GM23248 (cell line): ENCODE measurements at regions not wholly inside any gene's neighbourhood (a gene's known extent, or its start where the extent isn't known, plus 50 kb on each side); places are given as distances from the start of the nearest gene placed in this dataset.

ENCODE experiments used
- EZH2 ChIP-seq: fragments of 200-600 bp; sonication (generic); IDR thresholded peaks from 2 replicates; pipeline ENCODE4 v1.6.1; 2018; ENCODE audit warnings: antibody characterized with exemption, mild to moderate bottlenecking; ENCODE audit not compliant: insufficient read depth, poor library complexity, severe bottlenecking
- EZH2phosphoT487 ChIP-seq: fragments of 200-600 bp; sonication (generic); IDR thresholded peaks from 2 replicates; pipeline ENCODE4 v1.6.1; 2018; ENCODE audit warnings: antibody characterized with exemption, moderate library complexity, mild to moderate bottlenecking, low read depth; ENCODE audit not compliant: insufficient read depth

DNA sequence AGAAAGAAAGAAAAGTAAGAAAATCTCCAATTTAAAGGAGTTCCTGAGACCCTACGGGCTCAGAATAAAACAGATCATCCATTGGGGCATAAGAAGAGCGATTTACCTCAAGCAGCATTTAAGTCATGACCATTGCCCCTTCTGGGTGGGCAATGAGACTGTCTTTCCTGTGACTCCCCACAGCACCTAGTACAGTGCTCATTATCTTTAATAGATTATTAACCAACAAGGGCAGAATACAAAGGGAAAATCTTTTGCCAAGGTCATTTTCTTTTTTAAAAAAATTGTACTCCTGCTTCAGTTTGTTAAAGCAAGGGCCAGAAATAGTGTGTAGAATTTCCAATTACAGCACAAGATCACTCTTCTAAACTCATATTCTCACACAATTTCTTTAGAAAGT, 443.3 kb upstream of the AGTR1 start:
- no peak for TF ChIP-seq EZH2
- no peak for TF ChIP-seq EZH2phosphoT487
